HFF-Myc (cell line): ENCODE measurements at regions not wholly inside any gene's neighbourhood (a gene's known extent, or its start where the extent isn't known, plus 50 kb on each side); places are given as distances from the start of the nearest gene placed in this dataset.

Source experiments
- DNase-seq: peaks from one replicate; pipeline ENCODE4 v3.0.0-alpha.2; 2011; ENCODE audit warnings: low read depth; ENCODE audit errors: extremely low read depth
- H3K4me3 ChIP-seq: replicated peaks from 2 replicates; pipeline ENCODE4 v1.5.1; 2011; ENCODE audit warnings: low read depth, mild to moderate bottlenecking, control low read depth, low read length
- TF ChIP-seq, protein P1 (sequence below): IDR thresholded peaks from 2 replicates; pipeline ENCODE4 v1.5.1; 2012; ENCODE audit warnings: mild to moderate bottlenecking, low read depth, low read length, control low read depth; ENCODE audit errors: missing control alignments

- no peak overlapping the region for H3K4me3 ChIP-seq
- TF ChIP-seq, protein P1, sequence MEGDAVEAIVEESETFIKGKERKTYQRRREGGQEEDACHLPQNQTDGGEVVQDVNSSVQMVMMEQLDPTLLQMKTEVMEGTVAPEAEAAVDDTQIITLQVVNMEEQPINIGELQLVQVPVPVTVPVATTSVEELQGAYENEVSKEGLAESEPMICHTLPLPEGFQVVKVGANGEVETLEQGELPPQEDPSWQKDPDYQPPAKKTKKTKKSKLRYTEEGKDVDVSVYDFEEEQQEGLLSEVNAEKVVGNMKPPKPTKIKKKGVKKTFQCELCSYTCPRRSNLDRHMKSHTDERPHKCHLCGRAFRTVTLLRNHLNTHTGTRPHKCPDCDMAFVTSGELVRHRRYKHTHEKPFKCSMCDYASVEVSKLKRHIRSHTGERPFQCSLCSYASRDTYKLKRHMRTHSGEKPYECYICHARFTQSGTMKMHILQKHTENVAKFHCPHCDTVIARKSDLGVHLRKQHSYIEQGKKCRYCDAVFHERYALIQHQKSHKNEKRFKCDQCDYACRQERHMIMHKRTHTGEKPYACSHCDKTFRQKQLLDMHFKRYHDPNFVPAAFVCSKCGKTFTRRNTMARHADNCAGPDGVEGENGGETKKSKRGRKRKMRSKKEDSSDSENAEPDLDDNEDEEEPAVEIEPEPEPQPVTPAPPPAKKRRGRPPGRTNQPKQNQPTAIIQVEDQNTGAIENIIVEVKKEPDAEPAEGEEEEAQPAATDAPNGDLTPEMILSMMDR: no peak
- DNase-seq: no peak
Measured at GRCh38 chr7:91515961-91516360, 251.7 kb downstream of the FZD1 start.

DNA sequence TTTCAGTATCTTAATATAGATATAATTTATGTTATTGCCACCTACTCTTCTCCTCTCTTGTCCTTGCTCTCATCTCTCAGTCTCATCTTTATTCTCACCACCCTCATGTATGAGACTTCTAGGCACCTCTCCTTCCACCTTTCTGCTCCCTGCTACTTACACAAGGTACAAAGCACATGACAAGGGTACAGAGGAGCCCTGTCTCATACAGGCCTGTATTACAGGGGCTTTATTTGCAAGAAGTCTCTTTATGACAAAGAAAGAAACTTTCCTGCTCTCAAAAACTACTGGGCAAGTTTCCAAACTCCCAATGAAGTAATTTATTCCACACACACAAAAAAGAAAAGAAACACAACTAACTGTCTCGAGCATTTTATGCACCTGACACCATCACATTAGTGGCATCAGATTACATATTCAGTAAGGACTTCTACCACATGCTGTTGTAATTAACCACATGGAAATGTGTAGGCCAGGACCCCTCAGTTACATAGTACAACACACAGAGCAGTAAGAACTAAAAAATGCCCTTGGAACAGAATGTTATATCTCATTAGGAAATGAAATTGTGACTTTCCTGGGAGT, 253.1 kb downstream of the FZD1 start:
- no peak overlapping the region for H3K4me3 ChIP-seq
- peak; percentile 19 for DNase-seq
- TF ChIP-seq, protein P1: no peak

- H3K4me3 ChIP-seq: no peak overlapping the region
- DNase-seq: no peak
- TF ChIP-seq, protein P1: no peak
Measured at GRCh38 chr7:91518058-91518457, 253.8 kb downstream of the FZD1 start.

DNA sequence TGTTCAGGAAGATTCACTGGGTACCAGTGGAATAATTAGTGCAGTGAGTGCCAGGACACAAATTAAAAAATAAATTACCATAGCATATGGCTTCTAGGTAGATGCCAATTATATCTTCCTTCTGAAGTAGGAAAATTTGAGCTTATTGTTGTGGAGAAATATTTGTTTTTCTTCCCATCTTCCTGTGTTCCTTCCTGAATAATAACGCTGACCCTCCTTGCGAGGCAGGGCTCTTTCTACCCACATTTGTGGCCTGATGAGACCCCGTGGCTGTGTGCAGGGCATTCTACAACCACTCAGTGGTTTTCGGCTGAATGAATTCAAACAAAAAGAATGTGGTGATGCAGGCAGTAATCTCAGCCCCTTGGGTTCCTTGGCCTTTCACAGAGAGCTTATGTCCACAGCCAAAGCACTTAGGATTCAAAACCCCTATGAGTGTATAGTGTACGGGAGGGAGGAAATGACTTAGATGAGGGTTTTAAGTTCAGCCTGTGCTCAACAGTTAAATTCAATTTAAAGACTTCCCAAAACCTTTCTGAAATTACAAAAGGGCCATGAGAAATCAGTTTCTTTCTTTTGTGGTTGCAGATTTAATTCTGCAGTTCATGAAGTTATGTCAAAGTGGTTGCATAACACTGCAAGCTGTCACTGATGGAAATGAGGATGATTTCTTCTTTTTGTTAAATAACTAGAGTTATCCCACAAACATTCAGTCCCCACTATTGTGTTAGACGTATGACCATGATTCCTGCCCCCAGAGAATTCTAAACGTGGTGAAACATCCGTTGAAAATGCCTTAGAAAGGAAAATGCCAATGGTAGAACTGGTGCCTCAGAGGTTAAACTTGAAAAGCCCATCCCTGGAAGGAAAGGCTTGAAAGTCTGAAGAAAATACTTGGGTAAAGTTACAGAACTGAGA, 255.3 kb downstream of the FZD1 start:
- TF ChIP-seq, protein P1: no peak
- H3K4me3 ChIP-seq: no peak overlapping the region
- DNase-seq: no peak

GRCh38 chr7:91520645-91521044, 256.4 kb downstream of the FZD1 start:
- H3K4me3 ChIP-seq: no peak overlapping the region
- no peak for DNase-seq
- TF ChIP-seq, protein P1: no peak

DNA sequence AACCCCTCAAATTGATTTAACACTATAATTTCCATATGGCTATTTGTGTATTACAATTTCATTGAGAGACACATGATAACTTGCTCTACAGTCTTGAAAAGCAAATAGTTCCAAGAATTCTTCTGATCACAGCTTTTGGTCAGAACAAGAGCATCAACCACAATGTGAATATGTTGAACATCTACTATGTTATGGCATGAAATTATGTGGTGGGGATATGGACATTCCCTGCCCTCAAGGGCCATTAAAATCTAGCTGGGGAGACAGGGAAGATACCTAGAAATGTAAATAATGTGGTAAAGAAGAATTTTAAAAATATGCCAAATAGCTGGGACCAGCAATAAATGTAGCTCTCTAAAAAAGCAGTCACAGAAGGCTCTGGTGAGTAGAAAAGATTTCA, 262.2 kb downstream of the FZD1 start:
- no peak for DNase-seq
- TF ChIP-seq, protein P1: no peak
- H3K4me3 ChIP-seq: no peak overlapping the region
